PC-9 (cell line): ENCODE measurements at regions not wholly inside any gene's neighbourhood (a gene's known extent, or its start where the extent isn't known, plus 50 kb on each side); places are given as distances from the start of the nearest gene placed in this dataset.

Source experiments
- BruUV-seq: library from RNA; stranded (reverse); fragments of 400-500 nt; replicated peaks from 2 replicates; lab custom pipeline; 2021; lab: Mats Ljungman, UMichigan
- CTCF ChIA-PET: fragments of 300-600 bp; sonication (Branson Sonifier 250); formaldehyde crosslinking; loops from one replicate; lab custom pipeline; 2022; ENCODE audit warnings: antibody characterized with exemption; lab: Charles Lee
- POLR2A ChIA-PET: fragments of 300-600 bp; sonication (Branson Sonifier 250); formaldehyde crosslinking; loops from one replicate; lab custom pipeline; 2022; ENCODE audit warnings: antibody characterized with exemption; ENCODE audit not compliant: unreplicated experiment; lab: Charles Lee
- DNase-seq, 2 experiments: peaks; one replicate each; pipeline versions ENCODE4 v3.0.0 to v3.0.0-alpha.2; 2015 to 2022; ENCODE audit warnings: mixed read lengths in 1 of 2
- H2AFZ ChIP-seq: fragments of 200-600 bp; sonication (generic); 2 replicates; pipeline ENCODE4 v1.8.1; 2017; ENCODE audit warnings: antibody characterized with exemption
- H3F3A ChIP-seq: fragments of 200-600 bp; sonication (generic); 2 replicates; pipeline ENCODE4 v1.8.1; 2017; ENCODE audit warnings: antibody characterized with exemption, mild to moderate bottlenecking, low read depth; ENCODE audit not compliant: insufficient read depth
- H3K27ac ChIP-seq: fragments of 200-600 bp; sonication (generic); 2 replicates; pipeline ENCODE4 v1.6.1; 2016; ENCODE audit warnings: mixed run types
- H3K27me3 ChIP-seq: fragments of 200-600 bp; sonication (generic); 2 replicates; pipeline ENCODE4 v1.6.1; 2016; ENCODE audit warnings: low read depth, mixed run types; ENCODE audit not compliant: insufficient read depth
- H3K36me3 ChIP-seq: fragments of 200-600 bp; sonication (generic); 2 replicates; pipeline ENCODE4 v1.6.1; 2016; ENCODE audit warnings: low read depth, mixed run types
- H3K4me1 ChIP-seq: fragments of 200-600 bp; sonication (generic); replicated peaks from 2 replicates; pipeline ENCODE4 v1.6.1; 2016; ENCODE audit warnings: mixed run types; ENCODE audit not compliant: insufficient read depth
- H3K4me2 ChIP-seq: fragments of 200-600 bp; sonication (generic); 2 replicates; pipeline ENCODE4 v1.6.1; 2017; ENCODE audit warnings: mixed run types
- H3K4me3 ChIP-seq: fragments of 200-600 bp; sonication (generic); 2 replicates; pipeline ENCODE4 v1.6.1; 2016; ENCODE audit warnings: mixed run types
- H3K79me2 ChIP-seq: fragments of 200-600 bp; sonication (generic); 2 replicates; pipeline ENCODE4 v1.6.1; 2017; ENCODE audit warnings: low read depth, mixed run types
- H3K9me2 ChIP-seq: fragments of 200-600 bp; sonication (generic); 2 replicates; pipeline ENCODE4 v1.8.1; 2017; ENCODE audit warnings: mild to moderate bottlenecking; ENCODE audit not compliant: insufficient read depth
- H3K9me3 ChIP-seq: fragments of 200-600 bp; sonication (generic); 2 replicates; pipeline ENCODE4 v1.8.1; 2016; ENCODE audit warnings: low read depth; ENCODE audit not compliant: insufficient read depth
- H4K20me1 ChIP-seq: fragments of 200-600 bp; sonication (generic); 2 replicates; pipeline ENCODE4 v1.8.1; 2017; ENCODE audit not compliant: insufficient read depth
- EZH2 ChIP-seq: fragments of 200-600 bp; sonication (generic); IDR thresholded peaks from 2 replicates; pipeline ENCODE4 v1.8.0; 2017; ENCODE audit warnings: antibody characterized with exemption, low read depth
- intact Hi-C: fragments of 100-400 bp; cut with micrococcal nuclease; formaldehyde crosslinking; loops from one replicate; pipeline ENCODE4 v1.10.0; 2022; ENCODE audit not compliant: unreplicated experiment
- TF ChIP-seq, protein P1 (sequence below): fragments of 200-600 bp; sonication (generic); conservative IDR thresholded peaks from 2 replicates; pipeline ENCODE4 v1.6.1; 2017; ENCODE audit warnings: mixed run types, antibody characterized with exemption, mild to moderate bottlenecking, moderate library complexity

- no peaks in the 10 kb centered on the region for H3K79me2 ChIP-seq
- H3F3A ChIP-seq: no peaks in the 10 kb centered on the region
- no peaks in the 10 kb centered on the region for H3K4me1 ChIP-seq
- no TSS peak for BruUV-seq
- intact Hi-C loops: no loop called here
- no peak for DNase-seq
- no peak overlapping the region for H3K4me3 ChIP-seq
- H3K9me3 ChIP-seq: no peaks in the 10 kb centered on the region
- POLR2A ChIA-PET: no interaction called here
- TF ChIP-seq EZH2: no peak
- TF ChIP-seq, protein P1, sequence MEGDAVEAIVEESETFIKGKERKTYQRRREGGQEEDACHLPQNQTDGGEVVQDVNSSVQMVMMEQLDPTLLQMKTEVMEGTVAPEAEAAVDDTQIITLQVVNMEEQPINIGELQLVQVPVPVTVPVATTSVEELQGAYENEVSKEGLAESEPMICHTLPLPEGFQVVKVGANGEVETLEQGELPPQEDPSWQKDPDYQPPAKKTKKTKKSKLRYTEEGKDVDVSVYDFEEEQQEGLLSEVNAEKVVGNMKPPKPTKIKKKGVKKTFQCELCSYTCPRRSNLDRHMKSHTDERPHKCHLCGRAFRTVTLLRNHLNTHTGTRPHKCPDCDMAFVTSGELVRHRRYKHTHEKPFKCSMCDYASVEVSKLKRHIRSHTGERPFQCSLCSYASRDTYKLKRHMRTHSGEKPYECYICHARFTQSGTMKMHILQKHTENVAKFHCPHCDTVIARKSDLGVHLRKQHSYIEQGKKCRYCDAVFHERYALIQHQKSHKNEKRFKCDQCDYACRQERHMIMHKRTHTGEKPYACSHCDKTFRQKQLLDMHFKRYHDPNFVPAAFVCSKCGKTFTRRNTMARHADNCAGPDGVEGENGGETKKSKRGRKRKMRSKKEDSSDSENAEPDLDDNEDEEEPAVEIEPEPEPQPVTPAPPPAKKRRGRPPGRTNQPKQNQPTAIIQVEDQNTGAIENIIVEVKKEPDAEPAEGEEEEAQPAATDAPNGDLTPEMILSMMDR: no peak
- no peaks in the 10 kb centered on the region for H3K36me3 ChIP-seq
- H3K27ac ChIP-seq: no peak overlapping the region
- no peak overlapping the region for H3K4me2 ChIP-seq
- CTCF ChIA-PET: no interaction called here
- no peaks in the 10 kb centered on the region for H3K9me2 ChIP-seq
- H3K27me3 ChIP-seq: no peaks in the 10 kb centered on the region
- H2AFZ ChIP-seq: no peak overlapping the region
- H4K20me1 ChIP-seq: no peaks in the 10 kb centered on the region
Observed at GRCh38 chr7:113800826-113801225, 118.0 kb downstream of the PPP1R3A start.

DNA sequence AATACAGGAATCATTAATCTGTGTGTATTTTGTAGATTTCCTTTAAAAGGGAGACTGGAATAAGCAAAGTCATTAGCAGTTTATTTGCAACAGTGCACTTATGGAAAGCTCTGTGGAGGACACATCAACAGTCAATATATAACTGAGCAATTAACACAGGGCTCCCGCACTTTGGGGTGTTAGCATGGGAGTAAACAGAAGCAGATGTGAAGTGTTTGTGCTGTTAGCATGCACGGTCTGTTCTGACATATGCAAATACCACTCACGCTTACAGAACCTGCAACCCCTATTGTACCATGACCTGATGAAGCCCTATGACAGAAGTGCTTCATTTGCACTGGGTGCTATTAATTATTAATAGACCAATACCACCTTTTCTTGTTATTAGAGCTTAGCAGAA, 118.9 kb downstream of the PPP1R3A start:
- Histone ChIP-seq H3K4me1 (no peaks in the 10 kb centered on the region), H3F3A (no peaks in the 10 kb centered on the region), H2AFZ (no peak overlapping the region), H3K79me2 (no peaks in the 10 kb centered on the region), H3K9me2 (no peaks in the 10 kb centered on the region), H4K20me1 (no peaks in the 10 kb centered on the region), H3K4me3 (no peak overlapping the region), H3K36me3 (no peaks in the 10 kb centered on the region), H3K9me3 (no peaks in the 10 kb centered on the region), H3K27me3 (no peaks in the 10 kb centered on the region), H3K27ac (no peak overlapping the region), H3K4me2 (no peak overlapping the region)
- DNase-seq: no peak
- TF ChIP-seq EZH2: no peak
- TF ChIP-seq, protein P1: no peak
- BruUV-seq: no TSS peak
- ChIA-PET CTCF (no interaction called here), POLR2A (interaction anchor here (0.6 kb wide), 1 partner anchor 760 kb away, joined by 3 read pairs; no protein-coding TSS in a partner anchor)
- intact Hi-C loops: no loop called here

GRCh38 chr7:113797420-113798010, 121.3 kb downstream of the PPP1R3A start:
- no peaks in the 10 kb centered on the region for H3K9me2 ChIP-seq
- no peaks in the 10 kb centered on the region for H3K4me1 ChIP-seq
- no peak overlapping the region for H2AFZ ChIP-seq
- H3F3A ChIP-seq: no peaks in the 10 kb centered on the region
- ChIA-PET CTCF (no interaction called here), POLR2A (no interaction called here)
- H3K36me3 ChIP-seq: no peaks in the 10 kb centered on the region
- H3K4me2 ChIP-seq: no peak overlapping the region
- no peak for DNase-seq
- H3K27ac ChIP-seq: no peak overlapping the region
- BruUV-seq: no TSS peak
- intact Hi-C loops: no loop called here
- H3K27me3 ChIP-seq: no peaks in the 10 kb centered on the region
- TF ChIP-seq EZH2: no peak
- TF ChIP-seq, protein P1: no peak
- H3K79me2 ChIP-seq: no peaks in the 10 kb centered on the region
- H4K20me1 ChIP-seq: no peaks in the 10 kb centered on the region
- H3K4me3 ChIP-seq: no peak overlapping the region
- no peaks in the 10 kb centered on the region for H3K9me3 ChIP-seq
